ACC112 (cell line): ENCODE measurements at regions not wholly inside any gene's neighbourhood (a gene's known extent, or its start where the extent isn't known, plus 50 kb on each side); places are given as distances from the start of the nearest gene placed in this dataset.

Experiments
- H2AFZ ChIP-seq: fragments of 200-600 bp; sonication (generic); one replicate; pipeline ENCODE4 v1.6.0; 2017; ENCODE audit warnings: antibody characterized with exemption, low read length; ENCODE audit not compliant: unreplicated experiment
- H3K27ac ChIP-seq: fragments of 200-600 bp; sonication (generic); 2 replicates; pipeline ENCODE4 v1.5.1; 2014; ENCODE audit warnings: low read depth, mild to moderate bottlenecking, antibody characterized with exemption, low read length, moderate library complexity
- H3K27me3 ChIP-seq: fragments of 200-600 bp; sonication (generic); 2 replicates; pipeline ENCODE4 v1.6.1; 2014; ENCODE audit warnings: mild to moderate bottlenecking, antibody characterized with exemption, low read length, moderate library complexity, mixed read lengths; ENCODE audit not compliant: insufficient read depth
- H3K36me3 ChIP-seq: fragments of 200-600 bp; sonication (generic); 2 replicates; pipeline ENCODE4 v1.6.1; 2016; ENCODE audit warnings: mild to moderate bottlenecking, antibody characterized with exemption, low read length, moderate library complexity, mixed read lengths; ENCODE audit not compliant: insufficient read depth
- H3K4me1 ChIP-seq: fragments of 200-600 bp; sonication (generic); one replicate; pipeline ENCODE4 v1.6.1; 2016; ENCODE audit warnings: low read length, mixed read lengths; ENCODE audit not compliant: insufficient read depth, unreplicated experiment, control insufficient read depth
- H3K4me3 ChIP-seq: fragments of 200-600 bp; sonication (generic); 2 replicates; pipeline ENCODE4 v1.5.1; 2014; ENCODE audit warnings: mild to moderate bottlenecking, low read depth, low read length
- H3K79me2 ChIP-seq: fragments of 200-600 bp; sonication (generic); one replicate; pipeline ENCODE4 v1.6.0; 2016; ENCODE audit warnings: low read length; ENCODE audit not compliant: control insufficient read depth, unreplicated experiment, insufficient read depth

GRCh38 chr2:61722800-61723199 lies 131.1 kb downstream of the FAM161A start:
- no peaks in the 10 kb centered on the region for H3K36me3 ChIP-seq
- H3K79me2 ChIP-seq = no peaks in the 10 kb centered on the region
- no peak overlapping the region for H2AFZ ChIP-seq

GRCh38 chr2:61722318-61722717 lies 131.5 kb downstream of the FAM161A start:
- no peaks in the 10 kb centered on the region for H3K36me3 ChIP-seq
- no peak overlapping the region for H3K4me3 ChIP-seq
- H2AFZ ChIP-seq = no peak overlapping the region
- no peaks in the 10 kb centered on the region for H3K79me2 ChIP-seq
- no peaks in the 10 kb centered on the region for H3K4me1 ChIP-seq
- no peaks in the 10 kb centered on the region for H3K27me3 ChIP-seq
- no peak overlapping the region for H3K27ac ChIP-seq

More at GRCh38 chr2:61722800-61723199, 131.1 kb downstream of the FAM161A start:
- Histone ChIP-seq H3K4me3 (no peak overlapping the region), H3K4me1 (no peaks in the 10 kb centered on the region), H3K27ac (no peak overlapping the region), H3K27me3 (no peaks in the 10 kb centered on the region)

GRCh38 chr2:61721382-61721781 lies 132.5 kb downstream of the FAM161A start:
- Histone ChIP-seq H3K4me1 (no peaks in the 10 kb centered on the region), H3K27me3 (no peaks in the 10 kb centered on the region), H2AFZ (no peak overlapping the region), H3K27ac (no peak overlapping the region), H3K36me3 (no peaks in the 10 kb centered on the region), H3K79me2 (no peaks in the 10 kb centered on the region), H3K4me3 (no peak overlapping the region)

- Histone ChIP-seq H3K4me3 (no peak overlapping the region), H3K27me3 (no peaks in the 10 kb centered on the region), H2AFZ (no peak overlapping the region), H3K4me1 (no peaks in the 10 kb centered on the region), H3K36me3 (no peaks in the 10 kb centered on the region), H3K79me2 (no peaks in the 10 kb centered on the region), H3K27ac (no peak overlapping the region)
Measured at GRCh38 chr2:61720911-61721310, 132.9 kb downstream of the FAM161A start.

GRCh38 chr2:61718965-61719364 lies 134.9 kb downstream of the FAM161A start:
- Histone ChIP-seq H2AFZ (no peak overlapping the region), H3K27me3 (no peaks in the 10 kb centered on the region), H3K79me2 (no peaks in the 10 kb centered on the region), H3K27ac (no peak overlapping the region), H3K36me3 (no peaks in the 10 kb centered on the region), H3K4me1 (peaks cover 5% of the 10 kb centered on the region), H3K4me3 (no peak overlapping the region)

GRCh38 chr2:61715506-61715905 lies 138.4 kb downstream of the FAM161A start:
- Histone ChIP-seq H3K4me1 (peaks cover 5% of the 10 kb centered on the region), H3K79me2 (no peaks in the 10 kb centered on the region), H3K27me3 (no peaks in the 10 kb centered on the region), H3K27ac (no peak overlapping the region), H3K36me3 (no peaks in the 10 kb centered on the region), H3K4me3 (no peak overlapping the region), H2AFZ (no peak overlapping the region)

- no peak overlapping the region for H2AFZ ChIP-seq
- no peaks in the 10 kb centered on the region for H3K36me3 ChIP-seq
Measured at GRCh38 chr2:61714210-61714609, 139.7 kb downstream of the FAM161A start.

GRCh38 chr2:61713457-61713856 lies 140.4 kb downstream of the FAM161A start:
- H3K4me1 ChIP-seq = peaks cover 5% of the 10 kb centered on the region
- H3K4me3 ChIP-seq = no peak overlapping the region
- no peak overlapping the region for H2AFZ ChIP-seq
- no peaks in the 10 kb centered on the region for H3K27me3 ChIP-seq
- H3K36me3 ChIP-seq = no peaks in the 10 kb centered on the region
- H3K27ac ChIP-seq = no peak overlapping the region
- no peaks in the 10 kb centered on the region for H3K79me2 ChIP-seq

More at GRCh38 chr2:61714210-61714609, 139.7 kb downstream of the FAM161A start:
- Histone ChIP-seq H3K27me3 (no peaks in the 10 kb centered on the region), H3K79me2 (no peaks in the 10 kb centered on the region), H3K4me1 (peaks cover 5% of the 10 kb centered on the region), H3K27ac (no peak overlapping the region), H3K4me3 (no peak overlapping the region)

GRCh38 chr2:61712060-61712459 lies 141.8 kb downstream of the FAM161A start:
- Histone ChIP-seq H3K4me3 (no peak overlapping the region), H3K4me1 (peaks cover 5% of the 10 kb centered on the region), H3K36me3 (no peaks in the 10 kb centered on the region), H3K27me3 (no peaks in the 10 kb centered on the region), H2AFZ (no peak overlapping the region), H3K27ac (no peak overlapping the region), H3K79me2 (no peaks in the 10 kb centered on the region)

- Histone ChIP-seq H3K4me1 (peaks cover 5% of the 10 kb centered on the region), H3K4me3 (no peak overlapping the region), H3K27ac (no peak overlapping the region), H3K27me3 (no peaks in the 10 kb centered on the region), H3K79me2 (no peaks in the 10 kb centered on the region), H3K36me3 (no peaks in the 10 kb centered on the region), H2AFZ (no peak overlapping the region)
Measured at GRCh38 chr2:61710711-61711110, 143.1 kb downstream of the FAM161A start.

GRCh38 chr2:61707984-61708852 lies 145.6 kb downstream of the FAM161A start:
- Histone ChIP-seq H3K27me3 (no peaks in the 10 kb centered on the region), H3K79me2 (no peaks in the 10 kb centered on the region), H3K4me1 (no peaks in the 10 kb centered on the region), H3K36me3 (no peaks in the 10 kb centered on the region), H3K4me3 (no peak overlapping the region), H3K27ac (no peak overlapping the region), H2AFZ (no peak overlapping the region)
